ENCODE measurements at regions not wholly inside any gene's neighbourhood (a gene's known extent, or its start where the extent isn't known, plus 50 kb on each side); places are given as distances from the start of the nearest gene placed in this dataset.

- no peak for DNase-seq (ENCODE audit: low read depth)
These were observed 180.7 kb upstream of the STARD13 start for GRCh38 chr13:33466262-33466661.

- DNase-seq (ENCODE audit: low read depth), result no peak
These were observed 182.0 kb upstream of the STARD13 start for GRCh38 chr13:33467556-33467955.

- DNase-seq (ENCODE audit: low read depth), result no peak
These were observed 185.6 kb upstream of the STARD13 start for GRCh38 chr13:33471204-33471603.

GRCh38 chr13:33472446-33472845 lies 186.9 kb upstream of the STARD13 start:
- DNase-seq (ENCODE audit: low read depth), result no peak

GRCh38 chr13:33479105-33479504 lies 193.6 kb upstream of the STARD13 start:
- no peak for DNase-seq (ENCODE audit: low read depth)

GRCh38 chr13:33480561-33480960 lies 195.0 kb upstream of the STARD13 start:
- DNase-seq (ENCODE audit: low read depth), result no peak

- DNase-seq (ENCODE audit: low read depth), result no peak
These were observed 197.9 kb upstream of the STARD13 start for GRCh38 chr13:33483471-33483870.

GRCh38 chr13:33485247-33485646 lies 199.7 kb upstream of the STARD13 start:
- DNase-seq (ENCODE audit: low read depth), result no peak

GRCh38 chr13:33487575-33488243 lies 202.2 kb upstream of the STARD13 start:
- DNase-seq (ENCODE audit: low read depth), result no peak

GRCh38 chr13:33489563-33489962 lies 204.0 kb upstream of the STARD13 start:
- no peak for DNase-seq (ENCODE audit: low read depth)

GRCh38 chr13:33490461-33491327 lies 205.1 kb upstream of the STARD13 start:
- DNase-seq (ENCODE audit: low read depth), result no peak

- DNase-seq (ENCODE audit: low read depth), result no peak
These were observed 208.3 kb upstream of the STARD13 start for GRCh38 chr13:33493672-33494365.

- no peak for DNase-seq (ENCODE audit: low read depth)
These were observed 209.1 kb upstream of the STARD13 start for GRCh38 chr13:33494596-33495204.

GRCh38 chr13:33496336-33496735 lies 210.8 kb upstream of the STARD13 start:
- DNase-seq (ENCODE audit: low read depth), result no peak

GRCh38 chr13:33497146-33497845 lies 211.7 kb upstream of the STARD13 start:
- DNase-seq (ENCODE audit: low read depth), result no peak

- no peak for DNase-seq (ENCODE audit: low read depth)
These were observed 222.5 kb upstream of the STARD13 start for GRCh38 chr13:33508060-33508459.

- DNase-seq (ENCODE audit: low read depth), result no peak
These were observed 224.2 kb upstream of the STARD13 start for GRCh38 chr13:33509642-33510229.

GRCh38 chr13:33510350-33510970 lies 224.9 kb upstream of the STARD13 start:
- DNase-seq (ENCODE audit: low read depth), result no peak

GRCh38 chr13:33512880-33513554 lies 227.5 kb upstream of the STARD13 start:
- DNase-seq (ENCODE audit: low read depth), result no peak

- no peak for DNase-seq (ENCODE audit: low read depth)
These were observed 228.8 kb upstream of the STARD13 start for GRCh38 chr13:33514362-33514761.
